Esophagus muscularis mucosa (tissue), 3 donors: ENCODE measurements at regions not wholly inside any gene's neighbourhood (a gene's known extent, or its start where the extent isn't known, plus 50 kb on each side); places are given as distances from the start of the nearest gene placed in this dataset.

Source experiments
- EP300 ChIP-seq: sonication (generic); formaldehyde crosslinking; IDR thresholded peaks from one replicate; pipeline ENCODE4 v1.6.1; 2017; ENCODE audit warnings: antibody characterized with exemption
- POLR2A ChIP-seq: fragments of 450-650 bp; IDR thresholded peaks from one replicate; pipeline ENCODE4 v1.6.1; 2017; ENCODE audit warnings: antibody characterized with exemption, moderate library complexity, mild to moderate bottlenecking, low read depth
- POLR2AphosphoS5 ChIP-seq, 2 donors: sonication (generic); formaldehyde crosslinking; IDR thresholded peaks; one replicate each; pipeline ENCODE4 v1.6.1; 2017; ENCODE audit warnings: antibody characterized with exemption in 2 of 2

GRCh38 chr1:222202831-222203230, 345.1 kb downstream of the HHIPL2 start:
- TF ChIP-seq POLR2AphosphoS5 (IDR thresholded peaks at IDR 0.05) (no peak), EP300 (no peak), POLR2A (no peak)
